C4-2B (cell line): ENCODE measurements at regions not wholly inside any gene's neighbourhood (a gene's known extent, or its start where the extent isn't known, plus 50 kb on each side); places are given as distances from the start of the nearest gene placed in this dataset.

Experiments
- H3K27ac ChIP-seq: fragments of 450-650 bp; 2 replicates; pipeline ENCODE4 v1.5.1; 2017
- ZFX ChIP-seq: fragments of 450-650 bp; IDR thresholded peaks from 2 replicates; pipeline ENCODE4 v1.6.1; 2017
- TF ChIP-seq, protein P1 (sequence below): fragments of 450-650 bp; conservative IDR thresholded peaks from 2 replicates; pipeline ENCODE4 v1.5.1; 2017; ENCODE audit warnings: mild to moderate bottlenecking

DNA sequence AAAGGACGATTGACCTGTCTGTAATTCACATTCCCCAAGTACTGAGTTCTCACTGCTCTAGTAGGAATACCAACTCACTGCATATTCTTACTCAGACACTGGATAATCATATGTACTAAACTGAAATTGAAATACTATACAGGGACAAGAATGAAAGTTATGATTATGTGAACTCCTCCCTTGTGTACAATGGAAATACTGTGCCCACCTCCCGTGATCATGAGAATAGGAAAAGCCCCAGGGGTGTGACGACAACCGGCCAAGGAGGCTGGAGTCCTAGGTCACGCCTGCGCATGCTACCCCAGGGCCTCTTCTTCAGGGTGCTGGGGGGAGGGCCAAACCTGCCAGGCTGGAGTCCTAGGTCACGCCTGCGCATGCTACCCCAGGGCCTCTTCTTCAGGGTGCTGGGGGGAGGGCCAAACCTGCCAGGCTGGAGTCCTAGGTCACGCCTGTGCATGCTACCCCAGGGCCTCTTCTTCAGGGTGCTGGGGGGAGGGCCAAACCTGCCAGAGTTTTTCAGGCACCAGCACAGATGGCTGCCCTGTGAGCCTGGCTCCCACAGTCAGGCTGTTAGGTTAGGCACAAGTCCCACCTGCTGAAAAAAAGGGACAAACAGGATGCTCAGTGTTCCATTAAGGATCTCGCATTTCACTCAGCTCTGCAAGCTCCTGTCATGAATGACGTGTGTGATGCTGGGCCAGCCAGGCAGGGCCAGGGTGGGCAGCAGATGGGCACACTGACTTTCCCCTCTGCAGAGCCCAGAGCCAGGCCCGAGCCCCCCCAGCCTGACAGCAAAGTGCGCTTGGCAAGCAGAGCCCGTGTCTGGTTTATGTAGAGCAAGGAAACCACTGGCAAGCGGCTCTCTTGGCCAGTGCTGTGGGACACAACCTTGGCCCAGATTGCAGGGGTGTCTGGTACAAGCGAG is 107.7 kb downstream of the FOXF2 start:
- H3K27ac ChIP-seq, result no peak overlapping the region
- TF ChIP-seq ZFX, result no peak

DNA sequence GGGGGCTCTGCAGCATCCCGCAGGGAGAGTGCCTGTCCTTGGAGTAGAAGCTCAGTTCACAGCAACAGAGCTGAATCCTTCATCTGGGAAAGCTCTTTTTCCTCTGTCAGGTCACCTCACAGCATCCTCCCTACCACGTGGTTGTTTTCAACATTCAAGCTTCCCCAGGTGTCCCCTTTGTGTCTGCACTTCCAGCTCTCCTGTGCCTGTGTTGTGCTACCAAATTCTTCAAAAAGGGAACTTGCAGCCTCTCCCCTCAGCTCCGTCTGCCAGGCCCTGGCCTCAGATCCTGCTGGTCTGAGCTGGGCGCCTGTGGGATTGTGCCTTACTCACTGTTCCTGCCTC is 108.4 kb downstream of the FOXF2 start:
- no peak overlapping the region for H3K27ac ChIP-seq
- no peak for TF ChIP-seq ZFX
- TF ChIP-seq, protein P1, sequence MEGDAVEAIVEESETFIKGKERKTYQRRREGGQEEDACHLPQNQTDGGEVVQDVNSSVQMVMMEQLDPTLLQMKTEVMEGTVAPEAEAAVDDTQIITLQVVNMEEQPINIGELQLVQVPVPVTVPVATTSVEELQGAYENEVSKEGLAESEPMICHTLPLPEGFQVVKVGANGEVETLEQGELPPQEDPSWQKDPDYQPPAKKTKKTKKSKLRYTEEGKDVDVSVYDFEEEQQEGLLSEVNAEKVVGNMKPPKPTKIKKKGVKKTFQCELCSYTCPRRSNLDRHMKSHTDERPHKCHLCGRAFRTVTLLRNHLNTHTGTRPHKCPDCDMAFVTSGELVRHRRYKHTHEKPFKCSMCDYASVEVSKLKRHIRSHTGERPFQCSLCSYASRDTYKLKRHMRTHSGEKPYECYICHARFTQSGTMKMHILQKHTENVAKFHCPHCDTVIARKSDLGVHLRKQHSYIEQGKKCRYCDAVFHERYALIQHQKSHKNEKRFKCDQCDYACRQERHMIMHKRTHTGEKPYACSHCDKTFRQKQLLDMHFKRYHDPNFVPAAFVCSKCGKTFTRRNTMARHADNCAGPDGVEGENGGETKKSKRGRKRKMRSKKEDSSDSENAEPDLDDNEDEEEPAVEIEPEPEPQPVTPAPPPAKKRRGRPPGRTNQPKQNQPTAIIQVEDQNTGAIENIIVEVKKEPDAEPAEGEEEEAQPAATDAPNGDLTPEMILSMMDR, result no peak

DNA sequence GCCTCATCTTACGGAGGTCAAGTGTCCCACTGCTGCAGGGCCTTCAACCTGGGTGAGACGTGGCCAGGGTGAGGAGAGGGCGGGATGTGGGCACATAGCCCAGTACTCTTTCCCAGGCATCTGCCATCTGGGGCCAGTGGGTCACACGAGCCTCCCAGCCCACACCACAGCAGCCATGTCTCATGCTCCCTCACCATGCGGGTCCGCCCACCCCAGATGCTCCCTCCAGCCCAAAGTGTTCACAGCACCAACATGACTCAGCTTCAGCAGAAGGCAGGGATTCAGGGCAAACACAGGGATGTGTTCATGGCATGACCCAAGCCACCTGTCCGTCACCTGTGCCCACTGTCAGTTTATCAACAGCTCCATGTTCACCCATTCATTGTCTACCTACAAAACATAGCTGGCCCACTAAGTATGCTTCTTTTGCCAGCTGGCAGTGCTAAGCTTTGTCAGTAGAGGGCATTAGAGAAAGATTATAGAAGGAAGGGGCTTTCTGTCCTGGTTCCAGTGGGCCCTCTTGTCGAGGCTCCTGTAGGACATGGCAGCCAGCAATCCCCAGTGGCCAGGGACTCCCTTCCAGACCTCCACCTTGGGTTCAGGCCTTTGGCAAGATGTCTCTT is 109.2 kb downstream of the FOXF2 start:
- H3K27ac ChIP-seq, result no peak overlapping the region
- TF ChIP-seq, protein P1, result no peak
- no peak for TF ChIP-seq ZFX

DNA sequence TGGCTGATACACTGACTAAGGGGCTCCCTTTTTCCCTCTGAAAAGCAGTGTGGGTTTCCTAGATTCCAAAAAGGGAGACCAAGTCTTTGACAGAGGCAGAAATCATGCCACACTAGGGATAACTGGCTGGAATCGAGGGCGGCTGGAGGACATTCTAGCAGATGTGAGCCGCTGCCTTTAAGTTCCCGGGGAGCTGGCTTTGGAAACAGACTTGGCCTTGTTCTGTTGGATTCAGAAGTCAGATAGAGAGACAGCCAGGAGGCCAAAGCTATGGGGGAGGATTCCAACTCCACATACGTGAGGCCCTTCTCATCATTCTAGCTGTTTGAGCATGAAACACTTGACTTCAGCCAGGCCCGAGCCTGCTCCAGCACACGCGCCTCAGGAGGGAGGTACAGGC is 109.9 kb upstream of the FOXC1 start:
- H3K27ac ChIP-seq, result no peak overlapping the region
- TF ChIP-seq, protein P1, result no peak
- no peak for TF ChIP-seq ZFX

DNA sequence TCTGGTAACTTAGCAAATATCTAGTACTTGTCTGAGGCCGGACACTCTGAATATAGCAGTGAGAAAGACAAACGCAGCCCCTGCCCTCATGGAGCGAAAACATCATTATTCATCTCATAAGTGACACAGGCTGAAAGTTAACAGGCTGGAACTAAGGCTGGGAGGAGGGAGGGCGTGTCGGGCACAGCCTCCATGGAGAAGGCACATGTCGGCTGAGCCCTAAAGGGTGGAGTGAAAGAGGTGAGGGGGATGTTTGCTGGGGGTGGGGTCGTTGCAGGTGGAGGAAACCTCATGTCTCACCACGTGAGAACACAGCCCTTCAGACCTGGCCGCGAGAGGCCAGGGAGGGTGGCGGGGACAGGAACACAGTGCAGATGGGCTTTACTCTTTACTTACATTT is 108.8 kb upstream of the FOXC1 start:
- H3K27ac ChIP-seq, result no peak overlapping the region
- TF ChIP-seq ZFX, result no peak
- TF ChIP-seq, protein P1, result no peak

DNA sequence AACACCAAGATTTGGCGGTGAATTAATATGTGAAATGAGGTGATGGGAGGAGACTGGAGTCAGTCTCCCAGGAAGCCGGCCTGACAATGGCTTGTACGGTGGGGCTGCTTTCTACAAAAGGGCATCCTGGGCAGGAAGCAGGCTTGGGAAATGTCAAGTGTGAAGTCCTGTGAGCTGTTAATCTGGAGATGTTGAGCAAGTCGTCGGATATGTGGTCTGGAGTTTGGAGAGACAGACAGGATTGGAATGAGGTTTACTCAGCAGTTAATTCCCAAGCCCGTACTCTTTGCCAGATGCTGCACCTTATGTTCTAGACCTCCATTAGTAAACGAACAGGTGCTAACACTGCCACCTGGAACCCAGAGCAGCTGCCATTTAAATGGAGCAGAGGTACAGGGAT is 107.7 kb upstream of the FOXC1 start:
- H3K27ac ChIP-seq, result no peak overlapping the region

DNA sequence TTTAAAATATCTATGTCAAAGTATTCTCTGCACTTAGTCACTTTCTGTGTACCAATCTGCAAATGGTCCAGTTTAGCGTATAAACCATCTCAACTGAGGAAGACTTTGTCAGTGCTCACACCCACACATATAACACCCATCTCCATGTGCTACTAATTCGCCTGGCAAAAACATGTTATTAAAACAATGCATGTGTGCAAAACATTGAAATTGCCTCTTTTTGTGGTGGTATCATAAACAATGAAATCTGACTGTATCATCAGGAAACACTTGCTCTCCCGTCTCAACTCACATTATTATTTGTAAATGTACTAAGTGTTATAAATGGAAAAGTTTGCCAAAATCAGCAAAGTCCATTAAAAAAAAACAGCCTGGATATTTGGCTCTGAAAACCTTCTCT is 105.9 kb upstream of the FOXC1 start:
- no peak overlapping the region for H3K27ac ChIP-seq
- TF ChIP-seq, protein P1, result no peak
- TF ChIP-seq ZFX, result no peak

More for the DNA sequence above, 107.7 kb upstream of the FOXC1 start:
- no peak for TF ChIP-seq ZFX

DNA sequence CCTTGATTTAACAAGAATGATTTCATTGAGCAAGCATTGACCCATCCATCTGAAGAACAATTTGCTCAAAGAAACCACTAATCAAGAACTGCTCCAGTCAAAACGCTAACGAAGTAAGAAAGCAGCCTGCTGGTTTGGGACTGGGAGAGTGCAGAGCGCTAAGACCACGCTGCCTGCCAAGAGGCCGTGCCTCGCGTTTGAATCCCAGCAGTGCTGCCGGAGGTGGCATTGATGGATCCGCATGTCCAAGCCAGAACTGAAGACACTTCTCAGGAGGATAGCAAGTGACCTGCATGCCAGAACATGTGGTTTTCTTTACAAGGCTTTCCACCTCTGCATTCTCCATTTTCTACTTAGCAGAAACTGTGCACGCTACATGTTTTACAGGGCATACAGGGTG is 105.2 kb upstream of the FOXC1 start:
- TF ChIP-seq ZFX, result no peak
- TF ChIP-seq, protein P1, result no peak
- H3K27ac ChIP-seq, result no peak overlapping the region
